HepG2 (cell line): ENCODE measurements at regions not wholly inside any gene's neighbourhood (a gene's known extent, or its start where the extent isn't known, plus 50 kb on each side); places are given as distances from the start of the nearest gene placed in this dataset.

Experiments
- small RNA-seq, 3 experiments: library from RNA; depleted of rRNA; stranded (forward); fragments of <200 nt; gene quantifications; one replicate each; pipeline ENCODE3, GENCODE V24; 2012; ENCODE audit warnings: low read depth in 2 of 3, low replicate concordance in 1 of 3; ENCODE audit not compliant: insufficient read length in 3 of 3, insufficient read depth in 2 of 3

Small RNA genes in the stretch of these regions (small RNA-seq; reads per million reads assigned to genes)
- gene AC114737.2, result 0 reads per million in 3 experiments
